Stimulated activated CD8-positive, alpha-beta memory T cell treated with anti-CD3 and anti-CD28 coated beads, Interleukin-4, amount 100 ng/mL, for 1 hour (primary cell): ENCODE measurements at regions not wholly inside any gene's neighbourhood (a gene's known extent, or its start where the extent isn't known, plus 50 kb on each side); places are given as distances from the start of the nearest gene placed in this dataset.

ENCODE experiments used
- DNase-seq, 2 donors: peaks; one replicate each; pipeline ENCODE4 v3.0.0-alpha.2; 2020; ENCODE audit warnings: low read depth in 2 of 2, low spot score in 1 of 2

- no peak for DNase-seq
Observed at GRCh38 chr6:103707596-103708325, 1152.0 kb downstream of the HACE1 start.

- no peak for DNase-seq
Observed at GRCh38 chr6:103699769-103700168, 1160.0 kb downstream of the HACE1 start.

GRCh38 chr6:103687430-103687829, 1172.3 kb downstream of the HACE1 start:
- DNase-seq: no peak

- no peak for DNase-seq
Observed at GRCh38 chr6:103680116-103680515, 1179.6 kb downstream of the HACE1 start.

GRCh38 chr6:103677290-103677689, 1182.4 kb downstream of the HACE1 start:
- no peak for DNase-seq

GRCh38 chr6:103675807-103676406, 1183.8 kb downstream of the HACE1 start:
- DNase-seq: no peak

- no peak for DNase-seq
Observed at GRCh38 chr6:103674790-103675189, 1184.9 kb downstream of the HACE1 start.

GRCh38 chr6:103672169-103672568, 1187.5 kb downstream of the HACE1 start:
- no peak for DNase-seq

- no peak for DNase-seq
Observed at GRCh38 chr6:103629613-103630012, 1230.1 kb downstream of the HACE1 start.

GRCh38 chr6:103617642-103618041, 1242.1 kb downstream of the HACE1 start:
- no peak for DNase-seq

- DNase-seq: no peak
Observed at GRCh38 chr6:103587722-103588121, 1272.0 kb downstream of the HACE1 start.

- no peak for DNase-seq
Observed at GRCh38 chr6:103578115-103578514, 1281.6 kb downstream of the HACE1 start.

- no peak for DNase-seq
Observed at GRCh38 chr6:103570431-103570830, 1289.3 kb downstream of the HACE1 start.

GRCh38 chr6:103554911-103555310, 1304.8 kb downstream of the HACE1 start:
- DNase-seq: no peak

GRCh38 chr6:103538381-103538780, 1321.3 kb downstream of the HACE1 start:
- no peak for DNase-seq

- no peak for DNase-seq
Observed at GRCh38 chr6:103534814-103535213, 1324.9 kb downstream of the HACE1 start.

- DNase-seq: no peak
Observed at GRCh38 chr6:103534095-103534494, 1325.6 kb downstream of the HACE1 start.

GRCh38 chr6:103522045-103522444, 1337.7 kb downstream of the HACE1 start:
- no peak for DNase-seq

GRCh38 chr6:103516336-103516735, 1343.4 kb downstream of the HACE1 start:
- DNase-seq: no peak

- DNase-seq: no peak
Observed at GRCh38 chr6:103507052-103507451, 1352.7 kb downstream of the HACE1 start.

GRCh38 chr6:103505155-103505518, 1354.6 kb downstream of the HACE1 start:
- DNase-seq: no peak

- DNase-seq: no peak
Observed at GRCh38 chr6:103504501-103505154, 1355.1 kb downstream of the HACE1 start.
